SK-N-MC (cell line): ENCODE measurements at regions not wholly inside any gene's neighbourhood (a gene's known extent, or its start where the extent isn't known, plus 50 kb on each side); places are given as distances from the start of the nearest gene placed in this dataset.

ENCODE experiments used
- EZH2 ChIP-seq: fragments of 200-600 bp; sonication (generic); IDR thresholded peaks from one replicate; pipeline ENCODE4 v1.6.1; 2017; ENCODE audit warnings: antibody characterized with exemption
- FOXP2 ChIP-seq: optimal IDR thresholded peaks from 2 replicates; pipeline ENCODE3; 2011; ENCODE audit warnings: mild to moderate bottlenecking, moderate library complexity; ENCODE audit not compliant: insufficient read depth; ENCODE audit errors: extremely low read length, control extremely low read depth
- POLR2AphosphoS5 ChIP-seq: IDR thresholded peaks from 2 replicates; pipeline ENCODE4 v1.6.1; 2012; ENCODE audit warnings: mild to moderate bottlenecking, low read depth, low read length, borderline replicate concordance

- TF ChIP-seq EZH2 (no peak), POLR2AphosphoS5 (no peak), FOXP2 (no peak)
These were observed 686.3 kb upstream of the HS6ST1 start for GRCh38 chr2:129004940-129005490.
